HG02642 (cell line): ENCODE measurements at regions not wholly inside any gene's neighbourhood (a gene's known extent, or its start where the extent isn't known, plus 50 kb on each side); places are given as distances from the start of the nearest gene placed in this dataset.

Source experiments
- ATAC-seq: cut with Tn5 transposase; IDR thresholded peaks from one replicate; pipeline ENCODE4 v1.9.1; 2021; ENCODE audit warnings: mild to moderate bottlenecking; ENCODE audit not compliant: unreplicated experiment, poor library complexity

DNA sequence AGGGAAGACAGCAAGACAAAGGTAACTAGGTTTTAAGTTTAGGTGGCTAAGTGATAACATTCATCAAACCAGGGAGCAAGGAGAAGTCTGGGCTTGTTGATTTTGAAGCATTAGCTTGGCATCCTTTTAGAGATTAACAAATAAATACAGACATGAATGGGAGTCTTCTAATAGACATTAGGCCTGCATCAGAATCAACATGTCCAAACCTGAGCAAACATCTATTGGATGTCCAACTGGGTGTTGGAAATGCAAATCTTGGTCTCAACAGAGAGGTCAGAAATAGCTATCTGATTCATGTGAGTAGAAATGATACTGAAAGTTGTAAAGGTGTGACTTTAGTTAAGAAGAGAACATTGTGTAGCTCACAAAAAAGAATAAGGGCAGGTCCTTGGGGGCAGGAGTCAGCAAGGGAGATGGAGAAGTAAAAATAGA is 85.5 kb upstream of the RND3 start:
- peak; percentile 84 for ATAC-seq

GRCh38 chr2:150572194-150572766 is 84.8 kb upstream of the RND3 start:
- ATAC-seq: no peak

GRCh38 chr2:150571121-150571520 is 83.7 kb upstream of the RND3 start:
- no peak for ATAC-seq

DNA sequence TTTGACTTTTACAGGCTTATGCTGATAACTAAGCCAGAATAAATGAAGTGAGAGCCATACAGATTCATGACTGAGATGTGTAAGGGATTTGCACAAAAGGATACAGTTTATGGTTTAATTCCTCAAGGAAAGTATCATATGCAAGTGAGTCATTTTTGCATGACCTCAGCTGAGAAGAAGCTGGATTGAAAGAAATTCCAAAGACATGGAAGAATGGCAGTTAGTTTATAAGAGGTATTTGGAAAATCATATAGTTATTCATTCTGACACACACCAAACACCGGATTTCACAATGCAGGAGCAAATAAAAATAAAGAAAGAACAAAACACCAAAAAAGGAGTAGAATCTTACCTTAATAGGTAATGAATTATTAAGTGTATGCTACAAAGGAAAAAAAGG is 83.2 kb upstream of the RND3 start:
- no peak for ATAC-seq

- no peak for ATAC-seq
These were observed 82.3 kb upstream of the RND3 start for GRCh38 chr2:150569761-150570160.

DNA sequence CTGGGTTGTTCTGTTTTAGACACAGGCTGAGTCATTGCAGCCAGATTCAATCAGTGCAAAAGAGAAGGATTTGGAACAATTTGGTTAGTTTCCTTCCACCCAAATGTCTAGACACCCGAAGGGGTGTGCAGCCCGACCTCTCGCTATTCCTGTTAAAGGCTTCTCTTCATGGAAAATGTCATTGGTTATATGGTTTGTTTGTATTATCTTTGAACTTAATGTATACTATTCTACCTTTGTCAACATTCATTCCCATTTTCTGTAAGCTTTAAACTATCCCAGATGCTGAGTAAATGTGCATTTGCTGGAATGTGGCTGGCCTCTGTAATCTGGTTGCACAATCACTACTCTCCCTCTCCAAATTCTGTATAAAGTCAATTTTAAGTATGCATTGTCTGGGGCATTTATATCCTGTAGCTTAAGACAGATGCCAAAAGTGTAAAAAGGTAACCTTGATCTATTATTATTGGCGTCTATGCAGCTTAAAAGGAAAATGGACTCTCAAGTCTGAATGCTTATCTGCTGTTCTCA is 80.4 kb upstream of the RND3 start:
- no peak for ATAC-seq

GRCh38 chr2:150566289-150566688 is 78.8 kb upstream of the RND3 start:
- ATAC-seq: no peak

DNA sequence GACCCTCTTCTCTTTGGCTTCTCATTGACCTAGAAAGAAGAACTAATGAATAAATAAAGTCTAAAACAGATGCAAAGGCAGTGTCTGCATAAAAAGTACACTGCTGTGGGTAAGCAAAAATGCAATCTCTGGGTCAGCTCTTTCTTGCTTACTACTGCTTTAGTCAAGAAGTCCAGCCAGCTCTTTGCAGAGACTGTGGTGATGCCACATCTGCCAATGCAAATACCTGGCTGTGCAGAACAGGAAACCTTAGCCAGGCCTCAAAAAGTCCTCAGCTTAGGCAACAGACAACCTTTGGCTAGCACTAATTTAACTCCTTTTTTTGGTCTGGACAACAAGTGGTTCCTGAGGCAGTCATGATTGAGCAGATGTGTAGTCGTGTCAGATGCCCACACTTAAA is 73.6 kb upstream of the RND3 start:
- no peak for ATAC-seq

- no peak for ATAC-seq
These were observed 69.6 kb upstream of the RND3 start for GRCh38 chr2:150557020-150557600.

- ATAC-seq: no peak
These were observed 68.3 kb upstream of the RND3 start for GRCh38 chr2:150555611-150556356.

DNA sequence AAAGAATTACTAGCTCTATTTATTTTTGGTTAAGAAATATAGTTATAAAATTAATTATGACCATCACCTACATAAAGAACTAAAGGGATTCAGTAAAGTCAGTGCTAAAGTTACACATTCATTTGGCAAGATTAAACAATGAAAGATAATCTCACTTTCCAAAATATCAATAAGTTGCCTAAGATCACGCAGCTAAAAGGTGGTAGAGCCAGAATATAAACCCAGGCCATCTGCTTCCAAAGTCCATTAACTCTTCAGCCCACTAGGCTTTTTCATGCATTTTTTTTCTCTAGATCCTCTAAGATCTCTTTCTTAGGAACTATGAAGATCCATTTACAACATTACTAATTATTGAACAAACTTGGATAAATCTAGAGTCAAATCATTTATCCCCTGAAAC is 66.6 kb upstream of the RND3 start:
- no peak for ATAC-seq

DNA sequence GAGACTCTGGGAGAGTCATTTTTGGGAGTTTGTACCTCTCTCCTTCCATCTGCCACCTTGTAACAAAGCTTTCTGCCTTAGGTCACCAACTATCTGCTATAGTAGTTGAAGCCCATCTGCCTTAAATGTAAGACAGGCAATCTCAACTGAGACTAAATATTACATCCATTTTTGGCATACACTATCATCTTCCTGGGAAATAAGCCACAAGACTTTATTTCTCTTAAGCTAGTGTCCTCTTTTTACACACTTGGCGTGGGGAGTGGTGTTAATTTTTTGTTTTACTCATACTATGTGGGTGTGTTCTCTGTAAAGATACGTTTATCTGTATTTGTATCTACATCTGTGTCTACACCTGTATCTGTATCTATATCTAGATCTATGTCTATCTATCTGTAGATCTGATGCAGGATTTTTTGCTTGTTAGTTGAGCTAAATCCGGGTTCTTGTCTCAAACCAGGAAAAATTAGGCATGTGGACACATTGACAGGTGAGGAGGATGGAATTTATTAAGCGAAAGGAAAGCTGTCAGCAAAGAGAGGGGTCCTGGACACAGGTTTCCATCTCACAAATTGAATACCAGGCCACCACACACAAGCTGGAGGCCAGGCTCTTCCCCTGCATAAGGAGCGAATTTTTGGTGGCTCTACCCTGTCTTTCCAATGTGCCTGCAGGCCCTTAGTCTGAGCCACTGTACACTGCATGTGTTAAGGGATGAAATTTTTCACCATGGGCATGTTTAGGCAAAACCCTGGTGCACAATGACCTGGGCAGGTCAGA is 64.8 kb upstream of the RND3 start:
- ATAC-seq: no peak

DNA sequence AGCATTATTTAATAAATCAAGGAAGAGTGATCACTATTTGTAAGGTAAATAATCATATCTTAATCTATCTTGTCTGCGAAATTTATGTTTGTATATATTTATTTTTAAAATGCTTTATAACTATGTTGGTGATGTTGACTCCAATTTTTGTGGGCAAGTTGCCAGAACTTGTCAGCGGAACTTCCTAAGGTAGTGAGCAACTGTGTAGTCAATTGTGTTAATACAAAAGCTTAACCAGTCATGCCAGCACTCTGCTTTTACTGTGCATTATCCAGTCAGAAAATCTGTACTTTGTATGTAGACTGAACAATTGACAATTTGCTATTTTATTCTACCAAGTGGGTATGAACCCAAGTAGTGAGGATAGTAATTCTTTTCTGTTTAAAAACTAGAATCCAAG is 61.9 kb upstream of the RND3 start:
- no peak for ATAC-seq

DNA sequence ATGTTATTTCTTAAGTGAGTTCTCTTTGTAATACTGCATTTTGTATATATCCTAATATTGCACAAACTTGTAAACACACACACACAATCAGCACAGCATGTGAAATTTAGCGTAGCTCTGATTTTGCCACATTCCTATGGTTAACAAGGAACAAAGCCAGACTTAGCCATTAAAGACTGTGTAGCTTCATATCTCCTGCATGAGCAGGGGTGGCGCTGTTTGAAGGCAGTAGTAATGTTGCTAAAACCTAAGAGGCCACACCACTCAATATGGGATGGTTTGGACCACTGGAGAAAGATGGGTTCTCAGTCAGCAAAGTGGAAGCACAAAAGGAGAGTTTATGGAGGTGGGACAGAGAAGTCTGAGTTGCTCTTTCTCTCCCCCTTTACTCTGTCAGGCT is 61.1 kb upstream of the RND3 start:
- no peak for ATAC-seq

DNA sequence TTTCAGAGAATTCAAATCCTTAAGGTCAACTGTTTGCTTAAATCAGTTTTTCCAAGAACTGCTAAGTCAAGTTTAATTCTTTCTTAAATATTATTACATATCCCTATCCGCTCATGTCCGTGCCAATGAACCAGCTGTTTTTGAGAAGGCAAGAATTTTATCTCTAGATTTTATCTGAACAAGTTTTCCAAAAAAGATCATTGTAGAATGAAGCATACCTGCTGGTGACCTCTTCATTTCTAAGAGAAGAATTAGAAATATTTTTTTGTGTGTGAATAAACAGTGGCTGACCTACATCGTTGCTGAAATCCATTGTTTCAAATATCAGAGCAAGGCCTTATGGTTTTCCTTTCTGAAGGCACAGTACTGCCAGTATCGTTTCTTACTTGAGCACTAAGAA is 58.4 kb upstream of the RND3 start:
- no peak for ATAC-seq

GRCh38 chr2:150544731-150545130 is 57.3 kb upstream of the RND3 start:
- no peak for ATAC-seq

- no peak for ATAC-seq
These were observed 55.2 kb upstream of the RND3 start for GRCh38 chr2:150542692-150543091.

DNA sequence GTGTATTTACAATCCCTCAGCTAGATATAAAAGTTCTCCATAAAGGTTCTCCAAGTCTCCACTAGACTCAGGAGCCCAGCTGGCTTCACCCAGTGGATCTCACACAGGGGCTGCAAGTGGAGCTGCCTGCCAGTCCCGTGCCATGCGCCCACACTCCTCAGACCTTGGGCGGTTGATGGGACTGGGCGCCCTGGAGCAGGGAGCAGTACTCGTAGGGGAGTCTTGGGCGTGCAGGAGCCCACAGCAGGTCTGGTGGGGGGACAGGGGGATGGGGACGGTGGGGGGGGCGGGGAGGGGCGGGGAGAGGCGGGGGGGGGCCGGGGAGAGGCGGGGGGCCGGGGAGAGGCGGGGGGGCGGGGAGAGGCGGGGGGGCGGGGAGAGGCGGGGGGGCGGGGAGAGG is 54.7 kb upstream of the RND3 start:
- no peak for ATAC-seq

GRCh38 chr2:150538651-150539201 is 51.3 kb upstream of the RND3 start:
- no peak for ATAC-seq
